SK-N-SH (cell line): ENCODE measurements at regions not wholly inside any gene's neighbourhood (a gene's known extent, or its start where the extent isn't known, plus 50 kb on each side); places are given as distances from the start of the nearest gene placed in this dataset.

Experiments used
- CTCF ChIA-PET: fragments of 300-600, 350-600 bp; formaldehyde crosslinking; extraction: SDS; loops from one replicate; lab custom pipeline; 2021; lab: Yijun Ruan, JAX
- POLR2A ChIA-PET: fragments of 350-600 bp; sonication (Branson Sonifier 250); formaldehyde crosslinking; extraction: SDS; loops from one replicate; lab custom pipeline; 2020; ENCODE audit warnings: antibody characterized with exemption, inconsistent platforms; lab: Yijun Ruan, JAX
- DNase-seq: peaks from one replicate; pipeline ENCODE4 v3.0.0; 2012
- H2AFZ ChIP-seq: fragments of 200-600 bp; sonication (generic); 2 replicates; pipeline ENCODE4 v1.8.1; 2016; ENCODE audit warnings: antibody characterized with exemption, mild to moderate bottlenecking, low read depth
- H3F3A ChIP-seq: fragments of 200-600 bp; sonication (generic); replicated peaks from 2 replicates; pipeline ENCODE3; 2016; ENCODE audit warnings: antibody characterized with exemption, mild to moderate bottlenecking; ENCODE audit not compliant: insufficient read depth
- H3K27ac ChIP-seq, 2 experiments: fragments of 200-500 bp in 1 of 2; fragments of 200-600 bp in 1 of 2; sonication (Bioruptor generic) in 1 of 2; sonication (generic), shearing (Covaris generic) in 1 of 2; 2 replicates each; pipeline versions ENCODE4 v1.5.1 to v1.6.1; 2014 to 2016; ENCODE audit warnings: low read depth in 2 of 2, inconsistent platforms in 1 of 2, low read length in 1 of 2, mild to moderate bottlenecking in 1 of 2, mixed read lengths in 1 of 2
- H3K27me3 ChIP-seq: fragments of 200-600 bp; sonication (generic), shearing (Covaris generic); 2 replicates; pipeline ENCODE4 v1.6.1; 2016; ENCODE audit warnings: mixed run types; ENCODE audit not compliant: insufficient read depth
- H3K36me3 ChIP-seq, 2 experiments: fragments of 200-500 bp in 1 of 2; fragments of 200-600 bp in 1 of 2; sonication (Bioruptor generic) in 1 of 2; sonication (generic) in 1 of 2; replicated peaks in 1 of 2; 2 replicates each; pipeline versions ENCODE3 to v1.5.1; 2014 to 2016; ENCODE audit warnings: low read length in 1 of 2, mild to moderate bottlenecking in 1 of 2; ENCODE audit not compliant: insufficient read depth in 2 of 2, control insufficient read depth in 1 of 2
- H3K4me1 ChIP-seq, 2 experiments: fragments of 200-500 bp in 1 of 2; fragments of 200-600 bp in 1 of 2; sonication (Bioruptor generic) in 1 of 2; sonication (generic), shearing (Covaris generic) in 1 of 2; 2 replicates each; pipeline versions ENCODE4 v1.5.1 to v1.6.1; 2014 to 2016; ENCODE audit warnings: low read depth in 1 of 2, low read length in 1 of 2, mixed run types in 1 of 2; ENCODE audit not compliant: insufficient read depth in 2 of 2, control insufficient read depth in 1 of 2
- H3K4me2 ChIP-seq: fragments of 200-600 bp; sonication (generic), shearing (Covaris generic); 2 replicates; pipeline ENCODE4 v1.6.1; 2017; ENCODE audit warnings: mixed run types
- H3K4me3 ChIP-seq, 2 experiments: fragments of 200-500 bp in 1 of 2; fragments of 200-600 bp in 1 of 2; sonication (Bioruptor generic) in 1 of 2; sonication (generic), shearing (Covaris generic) in 1 of 2; 2 replicates each; pipeline versions ENCODE4 v1.5.1 to v1.8.1; 2014 to 2016; ENCODE audit warnings: low read depth in 2 of 2, inconsistent platforms in 1 of 2, low read length in 1 of 2, mild to moderate bottlenecking in 1 of 2, mixed read lengths in 1 of 2, moderate library complexity in 1 of 2
- H3K79me2 ChIP-seq: fragments of 200-600 bp; sonication (generic); 2 replicates; pipeline ENCODE4 v1.8.1; 2017; ENCODE audit warnings: mild to moderate bottlenecking; ENCODE audit not compliant: insufficient read depth
- H3K9ac ChIP-seq: fragments of 200-600 bp; sonication (generic); 2 replicates; pipeline ENCODE4 v1.6.1; 2017; ENCODE audit warnings: mixed run types
- H3K9me2 ChIP-seq: fragments of 200-600 bp; sonication (generic); 2 replicates; pipeline ENCODE4 v1.6.1; 2017; ENCODE audit warnings: mixed run types
- H3K9me3 ChIP-seq: fragments of 200-600 bp; sonication (generic); 2 replicates; pipeline ENCODE4 v1.6.1; 2017; ENCODE audit warnings: mixed run types, mild to moderate bottlenecking, moderate library complexity
- H4K20me1 ChIP-seq: fragments of 200-600 bp; sonication (generic); 2 replicates; pipeline ENCODE4 v1.6.1; 2017; ENCODE audit warnings: mild to moderate bottlenecking, mixed run types; ENCODE audit not compliant: insufficient read depth
- EP300 ChIP-seq, 2 experiments: IDR thresholded peaks; 2 replicates each; pipeline versions ENCODE4 v1.4.0 to v1.6.1; 2012; ENCODE audit warnings: borderline replicate concordance in 1 of 2, low read depth in 1 of 2, low read length in 1 of 2
- EZH2phosphoT487 ChIP-seq: fragments of 200-600 bp; sonication (generic); IDR thresholded peaks from 2 replicates; pipeline ENCODE4 v1.6.1; 2017; ENCODE audit warnings: low read depth, mixed run types, mild to moderate bottlenecking, antibody characterized with exemption, moderate library complexity, borderline replicate concordance
- GATA2 ChIP-seq: sonication (generic); formaldehyde crosslinking; IDR thresholded peaks from 2 replicates; pipeline ENCODE4 v1.5.0; 2020; ENCODE audit warnings: mild to moderate bottlenecking, missing genetic modification reagents
- MEF2A ChIP-seq: IDR thresholded peaks from 2 replicates; pipeline ENCODE4 v1.4.0; 2012; ENCODE audit warnings: low read depth, borderline replicate concordance
- NFIC ChIP-seq: IDR thresholded peaks from 2 replicates; pipeline ENCODE4 v1.4.0; 2012; ENCODE audit warnings: borderline replicate concordance
- RAD21 ChIP-seq: IDR thresholded peaks from 2 replicates; pipeline ENCODE4 v1.6.1; 2012; ENCODE audit warnings: mild to moderate bottlenecking, low read length
- RFX5 ChIP-seq: IDR thresholded peaks from 2 replicates; pipeline ENCODE4 v1.6.1; 2012; ENCODE audit warnings: mild to moderate bottlenecking, improper control_type of control experiment, low read length
- SIN3A ChIP-seq: IDR thresholded peaks from 2 replicates; pipeline ENCODE4 v1.6.1; 2012; ENCODE audit warnings: low read depth, mild to moderate bottlenecking, low read length, moderate library complexity, borderline replicate concordance
- TAF1 ChIP-seq: IDR thresholded peaks from 2 replicates; pipeline ENCODE4 v1.6.1; 2012; ENCODE audit warnings: low read depth, mild to moderate bottlenecking, low read length, moderate library complexity, borderline replicate concordance
- YY1 ChIP-seq: IDR thresholded peaks from 2 replicates; pipeline ENCODE4 v1.4.0; 2012; ENCODE audit warnings: low read depth, mild to moderate bottlenecking
- WGBS: methylation state at CpG from one replicate; pipeline ENCODE4 v1.1.6; 2017; ENCODE audit warnings: low lambda C conversion rate; 5-methylcytosine and 5-hydroxymethylcytosine counted together
- TF ChIP-seq, protein P1 (sequence below): fragments of 150-350 bp; IDR thresholded peaks from 2 replicates; pipeline ENCODE4 v1.6.1; 2017; ENCODE audit warnings: antibody characterized with exemption, low read length, low read depth, borderline replicate concordance
- TF ChIP-seq, protein P2 (sequence below): IDR thresholded peaks from 2 replicates; pipeline ENCODE4 v1.6.1; 2012; ENCODE audit warnings: mild to moderate bottlenecking, low read depth, low read length, moderate library complexity
- TF ChIP-seq, protein P3 (sequence below): IDR thresholded peaks from 2 replicates; pipeline ENCODE4 v1.4.0; 2012; ENCODE audit warnings: low read depth, borderline replicate concordance

DNA sequence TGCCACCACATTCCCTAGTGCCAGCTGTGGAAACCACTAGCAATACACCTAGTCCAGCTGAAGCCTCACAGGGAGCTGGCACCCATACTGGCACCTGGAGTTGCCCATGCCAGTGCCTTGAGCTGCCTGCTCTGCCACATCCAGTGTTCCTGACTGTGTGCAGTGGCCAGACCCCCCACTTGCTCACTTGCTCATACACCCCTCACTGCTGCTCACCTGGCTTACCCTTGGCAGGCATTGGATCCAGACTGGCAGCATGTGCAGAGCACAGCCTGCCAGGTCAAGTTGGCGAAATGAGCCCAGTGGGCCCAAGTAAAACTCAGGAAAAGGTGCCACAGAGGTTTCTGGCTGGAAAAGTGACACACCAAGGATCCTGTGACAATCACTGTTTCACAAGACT is 1618.6 kb upstream of the PRMT6 start:
- Histone ChIP-seq H3K36me3 (no peaks in the 10 kb centered on the region), H3K9ac (no peak overlapping the region), H3K9me3 (no peaks in the 10 kb centered on the region), H3K4me1 (no peaks in the 10 kb centered on the region), H3K4me3 (no peak overlapping the region), H3K27ac (no peak overlapping the region), H3K4me2 (no peak overlapping the region), H3K27me3 (no peaks in the 10 kb centered on the region), H3K79me2 (no peaks in the 10 kb centered on the region), H3K9me2 (no peaks in the 10 kb centered on the region), H2AFZ (no peak overlapping the region), H4K20me1 (no peaks in the 10 kb centered on the region), H3F3A (no peaks in the 10 kb centered on the region)
- no peak for DNase-seq
- 14% methylated on average over 1 of the region's 1 CpG for WGBS
- POLR2A ChIA-PET: no interaction called here
- CTCF ChIA-PET: no interaction called here
- no peak for TF ChIP-seq NFIC
- TF ChIP-seq, protein P1, sequence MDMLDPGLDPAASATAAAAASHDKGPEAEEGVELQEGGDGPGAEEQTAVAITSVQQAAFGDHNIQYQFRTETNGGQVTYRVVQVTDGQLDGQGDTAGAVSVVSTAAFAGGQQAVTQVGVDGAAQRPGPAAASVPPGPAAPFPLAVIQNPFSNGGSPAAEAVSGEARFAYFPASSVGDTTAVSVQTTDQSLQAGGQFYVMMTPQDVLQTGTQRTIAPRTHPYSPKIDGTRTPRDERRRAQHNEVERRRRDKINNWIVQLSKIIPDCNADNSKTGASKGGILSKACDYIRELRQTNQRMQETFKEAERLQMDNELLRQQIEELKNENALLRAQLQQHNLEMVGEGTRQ: no peak
- no peak for TF ChIP-seq RFX5
- TF ChIP-seq TAF1: no peak
- no peak for TF ChIP-seq EP300 (IDR thresholded peaks at IDR 0.05; ENCODE audit: borderline replicate concordance in 1 of 2, low read depth in 1 of 2, low read length in 1 of 2)
- no peak for TF ChIP-seq YY1
- TF ChIP-seq MEF2A: no peak
- TF ChIP-seq, protein P2, sequence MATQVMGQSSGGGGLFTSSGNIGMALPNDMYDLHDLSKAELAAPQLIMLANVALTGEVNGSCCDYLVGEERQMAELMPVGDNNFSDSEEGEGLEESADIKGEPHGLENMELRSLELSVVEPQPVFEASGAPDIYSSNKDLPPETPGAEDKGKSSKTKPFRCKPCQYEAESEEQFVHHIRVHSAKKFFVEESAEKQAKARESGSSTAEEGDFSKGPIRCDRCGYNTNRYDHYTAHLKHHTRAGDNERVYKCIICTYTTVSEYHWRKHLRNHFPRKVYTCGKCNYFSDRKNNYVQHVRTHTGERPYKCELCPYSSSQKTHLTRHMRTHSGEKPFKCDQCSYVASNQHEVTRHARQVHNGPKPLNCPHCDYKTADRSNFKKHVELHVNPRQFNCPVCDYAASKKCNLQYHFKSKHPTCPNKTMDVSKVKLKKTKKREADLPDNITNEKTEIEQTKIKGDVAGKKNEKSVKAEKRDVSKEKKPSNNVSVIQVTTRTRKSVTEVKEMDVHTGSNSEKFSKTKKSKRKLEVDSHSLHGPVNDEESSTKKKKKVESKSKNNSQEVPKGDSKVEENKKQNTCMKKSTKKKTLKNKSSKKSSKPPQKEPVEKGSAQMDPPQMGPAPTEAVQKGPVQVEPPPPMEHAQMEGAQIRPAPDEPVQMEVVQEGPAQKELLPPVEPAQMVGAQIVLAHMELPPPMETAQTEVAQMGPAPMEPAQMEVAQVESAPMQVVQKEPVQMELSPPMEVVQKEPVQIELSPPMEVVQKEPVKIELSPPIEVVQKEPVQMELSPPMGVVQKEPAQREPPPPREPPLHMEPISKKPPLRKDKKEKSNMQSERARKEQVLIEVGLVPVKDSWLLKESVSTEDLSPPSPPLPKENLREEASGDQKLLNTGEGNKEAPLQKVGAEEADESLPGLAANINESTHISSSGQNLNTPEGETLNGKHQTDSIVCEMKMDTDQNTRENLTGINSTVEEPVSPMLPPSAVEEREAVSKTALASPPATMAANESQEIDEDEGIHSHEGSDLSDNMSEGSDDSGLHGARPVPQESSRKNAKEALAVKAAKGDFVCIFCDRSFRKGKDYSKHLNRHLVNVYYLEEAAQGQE: no peak
- no peak for TF ChIP-seq EZH2phosphoT487

DNA sequence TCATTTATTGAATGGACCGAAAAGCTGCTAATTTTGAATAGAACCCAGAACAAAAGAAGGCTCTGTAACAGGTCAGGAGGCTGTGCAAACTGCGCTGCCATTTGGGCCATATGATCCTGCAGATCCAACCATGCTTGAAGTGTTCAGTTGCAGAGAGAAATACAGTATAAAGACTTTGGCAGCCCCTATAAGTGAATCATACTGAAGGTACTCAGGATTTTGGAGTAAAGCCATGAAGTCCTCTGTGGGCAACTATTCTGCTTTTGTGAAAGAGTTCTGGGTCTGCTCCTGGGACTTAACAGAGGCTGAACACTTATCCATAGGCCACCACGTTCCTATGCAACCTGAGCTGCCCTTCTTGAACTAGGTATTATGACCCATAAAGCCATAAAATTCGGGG is 1613.6 kb upstream of the PRMT6 start:
- CTCF ChIA-PET: no interaction called here
- 22% methylated on average over 4 of the region's 4 CpGs for WGBS
- no peak overlapping the region for H3K4me2 ChIP-seq

More for the DNA sequence above, 1613.6 kb upstream of the PRMT6 start:
- Histone ChIP-seq H3K27me3 (no peaks in the 10 kb centered on the region), H3K9ac (no peak overlapping the region), H3K36me3 (no peaks in the 10 kb centered on the region), H3K4me1 (no peaks in the 10 kb centered on the region), H3K79me2 (no peaks in the 10 kb centered on the region), H4K20me1 (no peaks in the 10 kb centered on the region), H3K27ac (no peak overlapping the region), H3K9me3 (no peaks in the 10 kb centered on the region), H3F3A (no peaks in the 10 kb centered on the region), H3K9me2 (no peaks in the 10 kb centered on the region), H2AFZ (no peak overlapping the region), H3K4me3 (no peak overlapping the region)
- POLR2A ChIA-PET: no interaction called here
- no peak for TF ChIP-seq GATA2 (CRISPR knock-in tag)
- TF ChIP-seq RAD21: no peak
- TF ChIP-seq, protein P3, sequence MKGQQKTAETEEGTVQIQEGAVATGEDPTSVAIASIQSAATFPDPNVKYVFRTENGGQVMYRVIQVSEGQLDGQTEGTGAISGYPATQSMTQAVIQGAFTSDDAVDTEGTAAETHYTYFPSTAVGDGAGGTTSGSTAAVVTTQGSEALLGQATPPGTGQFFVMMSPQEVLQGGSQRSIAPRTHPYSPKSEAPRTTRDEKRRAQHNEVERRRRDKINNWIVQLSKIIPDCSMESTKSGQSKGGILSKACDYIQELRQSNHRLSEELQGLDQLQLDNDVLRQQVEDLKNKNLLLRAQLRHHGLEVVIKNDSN: no peak
- no peak for TF ChIP-seq SIN3A
- DNase-seq: no peak
